HepG2 (cell line): ENCODE measurements at regions not wholly inside any gene's neighbourhood (a gene's known extent, or its start where the extent isn't known, plus 50 kb on each side); places are given as distances from the start of the nearest gene placed in this dataset.

Experiments used
- ATAC-seq: fragments of 200-7000 bp; cut with Tn5 transposase; 3 replicates; pipeline ENCODE4 v1.9.1; 2020; ENCODE audit warnings: mild to moderate bottlenecking, moderate library complexity
- BruUV-seq: library from RNA; stranded (reverse); fragments of 400-500 nt; replicated peaks from 2 replicates; lab custom pipeline; 2021; lab: Mats Ljungman, UMichigan
- CTCF ChIA-PET: fragments of 300-600 bp; formaldehyde crosslinking; extraction: SDS; loops from one replicate; lab custom pipeline; 2021; ENCODE audit warnings: low total read pairs, inconsistent platforms, low intra/inter-chr PET ratio; lab: Yijun Ruan, JAX
- POLR2A ChIA-PET: fragments of 350-600 bp; sonication (Branson Sonifier 250); formaldehyde crosslinking; loops from one replicate; lab custom pipeline; 2020; ENCODE audit warnings: antibody characterized with exemption, inconsistent platforms; lab: Yijun Ruan, JAX
- DNase-seq: peaks from one replicate; pipeline ENCODE4 v3.0.0-alpha.2; 2015; ENCODE audit warnings: low spot score
- FAIRE-seq: peaks from 3 replicates; lab custom pipeline; 2011; peaks lifted over from hg19 to GRCh38; lab: Jason Lieb, UNC
- H2AFZ ChIP-seq: one replicate; pipeline ENCODE4 v1.6.1; 2011; ENCODE audit warnings: low read length, inconsistent platforms
- H3K27ac ChIP-seq: fragments of 300-600 bp; 3 replicates; pipeline ENCODE4 v1.8.0; 2011; ENCODE audit warnings: mixed run types, mild to moderate bottlenecking, mixed read lengths, low read length, inconsistent platforms; ENCODE audit not compliant: insufficient read depth; ENCODE audit errors: extremely low read length
- H3K27me3 ChIP-seq, 2 experiments: fragments of 200-600 bp in 1 of 2; 2 replicates in 1 of 2; 3 replicates in 1 of 2; pipeline versions ENCODE4 v1.6.0 to v1.8.0; 2011; ENCODE audit warnings: low read length in 2 of 2, mild to moderate bottlenecking in 2 of 2, moderate library complexity in 2 of 2, inconsistent platforms in 1 of 2; ENCODE audit not compliant: insufficient read depth in 2 of 2, control insufficient read depth in 1 of 2
- H3K36me3 ChIP-seq, 2 experiments: fragments of 200-600 bp in 1 of 2; replicated peaks in 1 of 2; 2 replicates in 1 of 2; 3 replicates in 1 of 2; pipeline versions ENCODE4 v1.5.1 to v1.8.0; 2011; ENCODE audit warnings: low read length in 2 of 2, inconsistent platforms in 1 of 2; ENCODE audit not compliant: insufficient read depth in 2 of 2, control insufficient read depth in 1 of 2
- H3K4me1 ChIP-seq: 2 replicates; pipeline ENCODE4 v1.5.1; 2012; ENCODE audit warnings: low read length, inconsistent platforms; ENCODE audit not compliant: insufficient read depth
- H3K4me2 ChIP-seq: 2 replicates; pipeline ENCODE4 v1.6.0; 2011; ENCODE audit warnings: low read depth, low read length, inconsistent platforms
- H3K4me3 ChIP-seq, 3 experiments: fragments of 200-600 bp in 1 of 3; sonication (generic), shearing (Covaris generic) in 1 of 3; replicated peaks in 1 of 3; 2 replicates each; pipeline ENCODE4 v1.5.1; 2011 to 2016; ENCODE audit warnings: low read length in 3 of 3, inconsistent platforms in 2 of 3, low read depth in 2 of 3, mild to moderate bottlenecking in 2 of 3, control low read depth in 1 of 3, mixed read lengths in 1 of 3; ENCODE audit not compliant: insufficient read depth in 1 of 3
- H3K79me2 ChIP-seq: one replicate; pipeline ENCODE4 v1.6.1; 2011; ENCODE audit warnings: low read length, inconsistent platforms; ENCODE audit not compliant: insufficient read depth
- H3K9ac ChIP-seq: 2 replicates; pipeline ENCODE4 v1.6.0; 2011; ENCODE audit warnings: mild to moderate bottlenecking, low read depth, low read length, inconsistent platforms; ENCODE audit not compliant: insufficient read depth
- H3K9me3 ChIP-seq: 2 replicates; pipeline ENCODE4 v1.5.1; 2012; ENCODE audit warnings: mild to moderate bottlenecking, low read length
- H4K20me1 ChIP-seq: 2 replicates; pipeline ENCODE4 v1.6.0; 2011; ENCODE audit warnings: inconsistent platforms, mild to moderate bottlenecking, low read length, moderate library complexity; ENCODE audit not compliant: insufficient read depth
- ARNT2 ChIP-seq: sonication (generic); formaldehyde crosslinking; IDR thresholded peaks from 2 replicates; pipeline ENCODE4 v1.8.0; 2022; ENCODE audit warnings: mild to moderate bottlenecking, low read depth, missing genetic modification reagents, moderate library complexity
- ASH2L ChIP-seq: fragments of 300-600, 200-600 bp; sonication (generic); IDR thresholded peaks from 2 replicates; pipeline ENCODE4 v1.7.0; 2017; ENCODE audit warnings: low read depth, mild to moderate bottlenecking, moderate library complexity, mixed read lengths, low read length; ENCODE audit not compliant: insufficient read length
- BRCA1 ChIP-seq: sonication (generic); formaldehyde crosslinking; IDR thresholded peaks from 2 replicates; pipeline ENCODE4 v1.4.0; 2020; ENCODE audit warnings: missing genetic modification reagents
- CHD2 ChIP-seq: IDR thresholded peaks from 2 replicates; pipeline ENCODE4 v1.6.1; 2011; ENCODE audit warnings: low read depth, low read length, improper control_type of control experiment
- FOXA3 ChIP-seq: IDR thresholded peaks from 2 replicates; pipeline ENCODE4 v1.6.1; 2016; ENCODE audit warnings: missing genetic modification reagents, missing compliant biosample characterization
- GFI1 ChIP-seq: sonication (generic); formaldehyde crosslinking; IDR thresholded peaks from 2 replicates; pipeline ENCODE4 v1.5.0; 2020; ENCODE audit warnings: missing genetic modification reagents, mild to moderate bottlenecking, borderline replicate concordance
- IKZF4 ChIP-seq: sonication (generic); formaldehyde crosslinking; IDR thresholded peaks from 2 replicates; pipeline ENCODE4 v1.5.1; 2020; ENCODE audit warnings: borderline replicate concordance, mild to moderate bottlenecking, low read depth, missing genetic modification reagents; ENCODE audit errors: not compliant biosample characterization
- KDM1A ChIP-seq: IDR thresholded peaks from 2 replicates; pipeline ENCODE4 v1.6.1; 2016; ENCODE audit warnings: missing compliant biosample characterization
- MBNL3 ChIP-seq: fragments of 250-450 bp; sonication (Bioruptor Pico); conservative IDR thresholded peaks from 2 replicates; pipeline ENCODE4 v1.8.0; 2022; ENCODE audit warnings: mild to moderate bottlenecking, inconsistent platforms
- MED13 ChIP-seq: sonication (generic); formaldehyde crosslinking; IDR thresholded peaks from 2 replicates; pipeline ENCODE4 v1.5.0; 2020; ENCODE audit warnings: missing genetic modification reagents
- NCOR1 ChIP-seq: fragments of 200-600 bp; sonication (generic); IDR thresholded peaks from 2 replicates; pipeline ENCODE4 v1.7.0; 2017; ENCODE audit warnings: antibody characterized with exemption, low read length, borderline replicate concordance
- NPAS2 ChIP-seq: sonication (generic); formaldehyde crosslinking; IDR thresholded peaks from 2 replicates; pipeline ENCODE4 v1.8.0; 2022; ENCODE audit warnings: mild to moderate bottlenecking, missing genetic modification reagents, borderline replicate concordance
- RFX1 ChIP-seq: fragments of 450-650 bp; IDR thresholded peaks from 2 replicates; pipeline ENCODE4 v1.6.1; 2017
- SAFB2 ChIP-seq: sonication (generic); formaldehyde crosslinking; IDR thresholded peaks from 2 replicates; pipeline ENCODE4 v1.5.1; 2020; ENCODE audit warnings: missing genetic modification reagents, low read depth, mild to moderate bottlenecking, borderline replicate concordance
- ZNF282 ChIP-seq: fragments of 450-650 bp; IDR thresholded peaks from 2 replicates; pipeline ENCODE4 v1.6.1; 2018; ENCODE audit not compliant: partially characterized antibody
- WGBS: methylation state at CpG from one replicate; pipeline ENCODE4 v1.1.6; 2017; ENCODE audit warnings: low lambda C conversion rate; 5-methylcytosine and 5-hydroxymethylcytosine counted together
- in situ Hi-C: cut with HindIII; loops from 2 replicates; pipeline ENCODE4 v1.10.0; 2017; ENCODE audit warnings: low pct_unique_long_range_greater_than_20kb; ENCODE audit not compliant: extremely low pct_ligation_motif_present
- intact Hi-C: fragments of 100-400 bp; cut with micrococcal nuclease; formaldehyde crosslinking; loops from one replicate; pipeline ENCODE4 v1.10.0; 2022; ENCODE audit not compliant: unreplicated experiment
- TF ChIP-seq, protein P1 (sequence below): sonication (generic); formaldehyde crosslinking; IDR thresholded peaks from 2 replicates; pipeline ENCODE4 v1.8.0; 2022; ENCODE audit warnings: low read depth, missing genetic modification reagents
- TF ChIP-seq, protein P2 (sequence below): sonication (generic); formaldehyde crosslinking; IDR thresholded peaks from 2 replicates; pipeline ENCODE4 v1.9.0; 2021; ENCODE audit warnings: missing genetic modification reagents, mild to moderate bottlenecking, borderline replicate concordance
- TF ChIP-seq, protein P3 (sequence below): sonication (generic); formaldehyde crosslinking; IDR thresholded peaks from 2 replicates; pipeline ENCODE4 v1.5.1; 2020; ENCODE audit warnings: missing genetic modification reagents, mild to moderate bottlenecking, borderline replicate concordance
- TF ChIP-seq, protein P4 (sequence below): sonication (generic); formaldehyde crosslinking; IDR thresholded peaks from 2 replicates; pipeline ENCODE4 v1.4.0; 2020; ENCODE audit warnings: missing genetic modification reagents

GRCh38 chr4:10963241-10963640, 278.7 kb upstream of the CLNK start (continued):
- TF ChIP-seq MBNL3 (no peak), FOXA3 (CRISPR knock-in tag) (no peak), CHD2 (no peak), NPAS2 (CRISPR knock-in tag) (no peak)
- TF ChIP-seq, protein P1, sequence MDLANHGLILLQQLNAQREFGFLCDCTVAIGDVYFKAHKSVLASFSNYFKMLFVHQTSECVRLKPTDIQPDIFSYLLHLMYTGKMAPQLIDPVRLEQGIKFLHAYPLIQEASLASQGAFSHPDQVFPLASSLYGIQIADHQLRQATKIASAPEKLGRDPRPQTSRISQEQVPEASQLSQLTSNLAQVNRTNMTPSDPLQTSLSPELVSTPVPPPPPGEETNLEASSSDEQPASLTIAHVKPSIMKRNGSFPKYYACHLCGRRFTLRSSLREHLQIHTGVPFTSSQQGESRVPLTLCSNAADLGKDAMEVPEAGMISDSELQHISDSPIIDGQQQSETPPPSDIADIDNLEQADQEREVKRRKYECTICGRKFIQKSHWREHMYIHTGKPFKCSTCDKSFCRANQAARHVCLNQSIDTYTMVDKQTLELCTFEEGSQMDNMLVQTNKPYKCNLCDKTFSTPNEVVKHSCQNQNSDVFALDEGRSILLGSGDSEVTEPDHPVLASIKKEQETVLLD (CRISPR knock-in tag), result no peak
- TF ChIP-seq, protein P2, sequence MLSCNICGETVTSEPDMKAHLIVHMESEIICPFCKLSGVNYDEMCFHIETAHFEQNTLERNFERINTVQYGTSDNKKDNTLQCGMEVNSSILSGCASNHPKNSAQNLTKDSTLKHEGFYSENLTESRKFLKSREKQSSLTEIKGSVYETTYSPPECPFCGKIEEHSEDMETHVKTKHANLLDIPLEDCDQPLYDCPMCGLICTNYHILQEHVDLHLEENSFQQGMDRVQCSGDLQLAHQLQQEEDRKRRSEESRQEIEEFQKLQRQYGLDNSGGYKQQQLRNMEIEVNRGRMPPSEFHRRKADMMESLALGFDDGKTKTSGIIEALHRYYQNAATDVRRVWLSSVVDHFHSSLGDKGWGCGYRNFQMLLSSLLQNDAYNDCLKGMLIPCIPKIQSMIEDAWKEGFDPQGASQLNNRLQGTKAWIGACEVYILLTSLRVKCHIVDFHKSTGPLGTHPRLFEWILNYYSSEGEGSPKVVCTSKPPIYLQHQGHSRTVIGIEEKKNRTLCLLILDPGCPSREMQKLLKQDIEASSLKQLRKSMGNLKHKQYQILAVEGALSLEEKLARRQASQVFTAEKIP (CRISPR knock-in tag), result no peak

DNA sequence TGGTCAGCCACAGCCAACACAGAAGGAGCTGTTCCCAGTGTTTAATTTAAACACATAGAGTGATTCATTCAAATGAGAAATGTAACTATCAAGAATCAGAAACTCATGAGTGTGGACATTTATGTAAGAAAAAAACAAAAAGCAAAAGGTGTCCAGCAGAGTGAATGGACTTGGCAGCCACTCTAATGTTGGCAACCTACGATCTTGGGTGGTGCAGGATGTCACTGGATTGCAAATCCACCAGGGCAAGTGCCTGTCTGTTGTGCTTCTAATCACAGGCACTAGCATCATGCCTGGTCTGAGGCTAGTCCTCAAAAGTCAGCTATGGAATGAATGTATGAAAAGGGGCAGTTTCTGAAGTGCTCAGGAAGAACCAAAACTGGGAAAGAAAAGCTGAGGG, 277.7 kb upstream of the CLNK start:
- CTCF ChIA-PET, result no interaction called here
- no peak for TF ChIP-seq GFI1 (CRISPR knock-in tag)
- TF ChIP-seq BRCA1 (CRISPR knock-in tag), result no peak
- no peak for TF ChIP-seq ZNF282
- no peak for TF ChIP-seq ASH2L
- TF ChIP-seq ARNT2 (CRISPR knock-in tag), result no peak
- TF ChIP-seq NCOR1, result no peak
- TF ChIP-seq KDM1A (CRISPR knock-in tag), result no peak
- TF ChIP-seq, protein P3, sequence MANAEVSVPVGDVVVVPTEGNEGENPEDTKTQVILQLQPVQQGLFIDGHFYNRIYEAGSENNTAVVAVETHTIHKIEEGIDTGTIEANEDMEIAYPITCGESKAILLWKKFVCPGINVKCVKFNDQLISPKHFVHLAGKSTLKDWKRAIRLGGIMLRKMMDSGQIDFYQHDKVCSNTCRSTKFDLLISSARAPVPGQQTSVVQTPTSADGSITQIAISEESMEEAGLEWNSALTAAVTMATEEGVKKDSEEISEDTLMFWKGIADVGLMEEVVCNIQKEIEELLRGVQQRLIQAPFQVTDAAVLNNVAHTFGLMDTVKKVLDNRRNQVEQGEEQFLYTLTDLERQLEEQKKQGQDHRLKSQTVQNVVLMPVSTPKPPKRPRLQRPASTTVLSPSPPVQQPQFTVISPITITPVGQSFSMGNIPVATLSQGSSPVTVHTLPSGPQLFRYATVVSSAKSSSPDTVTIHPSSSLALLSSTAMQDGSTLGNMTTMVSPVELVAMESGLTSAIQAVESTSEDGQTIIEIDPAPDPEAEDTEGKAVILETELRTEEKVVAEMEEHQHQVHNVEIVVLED, result no peak
- TF ChIP-seq SAFB2, result no peak
- TF ChIP-seq IKZF4 (CRISPR knock-in tag), result no peak
- no peak for TF ChIP-seq RFX1
- no peak for TF ChIP-seq MED13 (CRISPR knock-in tag)
- TF ChIP-seq, protein P4, sequence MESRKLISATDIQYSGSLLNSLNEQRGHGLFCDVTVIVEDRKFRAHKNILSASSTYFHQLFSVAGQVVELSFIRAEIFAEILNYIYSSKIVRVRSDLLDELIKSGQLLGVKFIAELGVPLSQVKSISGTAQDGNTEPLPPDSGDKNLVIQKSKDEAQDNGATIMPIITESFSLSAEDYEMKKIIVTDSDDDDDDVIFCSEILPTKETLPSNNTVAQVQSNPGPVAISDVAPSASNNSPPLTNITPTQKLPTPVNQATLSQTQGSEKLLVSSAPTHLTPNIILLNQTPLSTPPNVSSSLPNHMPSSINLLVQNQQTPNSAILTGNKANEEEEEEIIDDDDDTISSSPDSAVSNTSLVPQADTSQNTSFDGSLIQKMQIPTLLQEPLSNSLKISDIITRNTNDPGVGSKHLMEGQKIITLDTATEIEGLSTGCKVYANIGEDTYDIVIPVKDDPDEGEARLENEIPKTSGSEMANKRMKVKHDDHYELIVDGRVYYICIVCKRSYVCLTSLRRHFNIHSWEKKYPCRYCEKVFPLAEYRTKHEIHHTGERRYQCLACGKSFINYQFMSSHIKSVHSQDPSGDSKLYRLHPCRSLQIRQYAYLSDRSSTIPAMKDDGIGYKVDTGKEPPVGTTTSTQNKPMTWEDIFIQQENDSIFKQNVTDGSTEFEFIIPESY (CRISPR knock-in tag), result no peak

More for the DNA sequence above, 277.7 kb upstream of the CLNK start:
- no peak for ATAC-seq
- intact Hi-C loops (no loop called here), in situ Hi-C loops (no loop called here)
- Histone ChIP-seq H3K4me2 (no peak overlapping the region), H3K9ac (no peak overlapping the region), H3K36me3 (no peaks in the 10 kb centered on the region), H2AFZ (no peak overlapping the region), H3K4me3 (no peak overlapping the region), H3K27me3 (no peaks in the 10 kb centered on the region; a peak in 1 of 5 replicates), H3K9me3 (peaks cover 10% of the 10 kb centered on the region), H3K4me1 (no peaks in the 10 kb centered on the region), H3K27ac (no peak overlapping the region), H4K20me1 (no peaks in the 10 kb centered on the region), H3K79me2 (no peaks in the 10 kb centered on the region)
- no peak for DNase-seq
- no TSS peak for BruUV-seq
- no peak for FAIRE-seq
- 7% methylated on average over 1 of the region's 1 CpG for WGBS
- POLR2A ChIA-PET, result no interaction called here
